HT1080 (cell line): ENCODE measurements at regions not wholly inside any gene's neighbourhood (a gene's known extent, or its start where the extent isn't known, plus 50 kb on each side); places are given as distances from the start of the nearest gene placed in this dataset.
"Not testable (repeated sequence)": the region's sequence is repeated elsewhere in the genome, so short reads cannot be mapped to it uniquely, and the experiment has no call there.

Source experiments
- DNase-seq: peaks from one replicate; pipeline ENCODE4 v3.0.0-alpha.2; 2015; ENCODE audit warnings: low read depth

DNA sequence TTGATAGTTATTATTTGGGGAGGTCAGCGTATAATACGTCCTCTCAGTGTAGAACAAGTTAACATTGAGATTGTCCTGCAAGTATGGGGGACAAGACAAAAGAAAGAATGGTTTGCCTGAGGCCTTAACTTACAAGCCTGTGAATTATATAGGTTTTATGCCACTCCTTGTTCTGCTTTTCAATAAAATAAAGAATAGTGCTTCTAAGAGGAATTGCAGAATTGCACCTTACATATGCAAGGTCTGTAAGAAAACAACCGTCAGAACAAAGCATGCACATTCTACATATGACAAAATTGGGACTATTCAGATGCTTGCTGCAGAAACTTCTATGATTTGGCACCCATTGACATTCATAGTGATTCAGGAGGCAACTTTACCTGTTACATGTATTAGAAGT is 785.0 kb downstream of the NR4A2 start:
- no peak for DNase-seq

DNA sequence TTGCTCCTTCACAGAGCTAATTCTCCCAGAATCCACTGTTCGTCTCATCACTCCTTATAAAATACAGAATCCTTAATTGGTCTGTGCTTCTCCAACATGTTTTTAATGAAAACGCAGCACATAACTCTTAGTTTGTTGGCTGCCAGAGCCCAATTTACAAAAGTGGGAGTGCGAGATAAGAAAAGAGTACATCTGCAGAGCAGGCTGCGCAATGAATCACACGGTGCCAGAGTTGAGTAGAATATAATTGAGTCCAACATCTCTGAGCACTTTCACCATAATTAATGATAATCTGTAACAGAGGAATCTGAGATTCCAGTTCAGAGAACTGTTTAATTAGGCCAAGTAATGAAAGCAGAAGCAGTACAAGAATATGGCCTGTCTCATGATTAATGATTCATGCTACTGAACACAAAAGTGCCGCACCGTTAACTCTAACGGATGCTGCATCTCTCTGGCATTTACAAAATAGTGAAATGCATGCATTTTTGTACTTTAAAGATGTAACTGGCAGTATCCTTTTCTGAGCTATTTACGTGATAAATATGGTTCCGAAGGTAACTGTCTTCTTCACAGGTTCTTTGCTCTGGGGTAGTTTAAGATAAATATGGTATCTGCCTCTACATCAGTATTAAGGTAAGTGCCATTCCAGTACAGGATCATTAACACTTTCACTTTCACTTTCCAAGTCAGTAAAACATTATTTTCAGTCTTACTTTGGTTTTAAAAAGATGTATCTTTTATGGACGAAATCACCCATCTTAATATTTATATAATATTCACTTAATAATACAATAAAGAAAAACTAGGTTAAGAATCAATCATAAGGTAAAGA is 785.6 kb downstream of the NR4A2 start:
- DNase-seq = no peak

DNA sequence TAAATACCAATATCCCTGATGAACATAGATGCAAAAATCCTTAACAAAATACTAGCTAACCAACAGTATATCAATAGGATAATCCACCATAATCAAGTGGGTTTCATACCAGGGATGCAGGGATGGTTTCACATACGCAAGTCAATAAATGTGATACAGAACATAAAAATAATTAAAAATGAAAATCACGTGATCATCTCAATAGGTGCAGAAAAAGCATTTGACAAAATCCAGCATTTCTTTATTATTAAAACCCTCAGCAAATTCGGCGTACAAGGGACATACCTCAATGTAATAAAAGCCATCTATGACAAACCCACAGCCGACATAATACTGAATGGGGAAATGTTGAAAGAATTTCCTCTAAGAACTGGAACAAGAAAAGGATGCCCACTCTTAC is 793.5 kb downstream of the NR4A2 start:
- DNase-seq = not testable (repeated sequence)

DNA sequence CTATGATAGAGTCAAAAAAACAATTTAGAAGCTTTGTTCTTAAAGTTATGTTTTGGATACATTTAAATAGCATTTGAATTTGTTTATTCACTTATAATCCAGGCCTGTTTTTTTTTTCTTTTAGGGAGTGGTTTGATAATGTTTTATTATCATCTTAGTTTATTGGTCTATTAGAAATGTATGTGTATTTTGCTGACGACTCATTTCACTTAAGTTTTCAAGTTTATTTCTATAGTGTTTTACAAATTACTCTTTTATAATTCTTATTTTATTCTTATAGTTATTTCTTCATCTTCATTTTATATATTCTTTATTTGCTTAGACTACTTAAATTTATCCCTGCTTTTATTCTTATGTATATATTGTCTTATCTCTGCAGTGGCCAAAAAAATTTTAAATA is 804.5 kb downstream of the NR4A2 start:
- no peak for DNase-seq

DNA sequence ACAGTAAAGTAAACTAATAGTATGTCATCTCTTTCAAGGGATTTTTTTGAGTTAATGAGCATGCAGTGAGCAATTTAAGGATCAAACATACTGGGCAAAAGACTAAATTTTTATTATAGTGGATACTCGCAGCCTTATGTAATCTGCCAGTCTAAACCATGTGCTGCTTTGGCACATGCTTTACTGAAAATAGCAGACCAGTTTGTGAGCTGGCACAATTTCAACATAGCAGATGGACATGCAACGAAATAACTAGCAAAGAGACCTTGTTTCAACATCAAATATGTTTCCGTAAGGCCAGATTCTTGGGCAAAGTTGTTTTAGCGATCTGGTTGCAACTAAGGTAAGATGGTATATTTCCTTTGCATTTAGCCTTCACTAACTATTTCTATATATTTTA is 807.3 kb downstream of the NR4A2 start:
- DNase-seq = no peak

DNA sequence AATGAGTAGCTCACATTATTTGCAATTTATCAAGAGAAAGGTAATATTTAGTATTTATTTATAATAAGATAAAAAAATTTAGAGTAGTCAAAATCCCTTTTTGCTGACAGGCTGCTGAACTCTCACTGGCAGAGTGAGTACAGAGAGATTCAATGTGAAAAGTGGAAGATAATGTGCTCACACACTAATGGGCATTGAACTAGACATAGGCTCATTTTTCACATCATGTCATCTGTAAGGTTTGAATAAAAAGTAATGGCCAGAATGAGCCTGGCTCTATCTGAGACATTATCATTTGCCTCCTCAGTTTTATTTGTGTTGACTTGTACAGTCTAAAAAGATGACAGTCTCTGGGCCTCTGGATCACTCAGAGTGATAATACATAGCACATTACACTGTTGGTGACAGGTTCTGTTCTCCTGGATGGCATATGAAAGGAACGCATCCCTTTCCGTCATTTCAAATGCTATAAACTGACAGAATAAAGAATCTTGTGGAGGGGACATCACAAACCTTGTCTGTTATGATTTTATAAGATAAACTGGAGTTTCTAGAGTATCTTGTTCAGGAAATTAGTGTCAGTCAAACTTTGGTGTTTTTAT is 812.9 kb downstream of the NR4A2 start:
- no peak for DNase-seq

DNA sequence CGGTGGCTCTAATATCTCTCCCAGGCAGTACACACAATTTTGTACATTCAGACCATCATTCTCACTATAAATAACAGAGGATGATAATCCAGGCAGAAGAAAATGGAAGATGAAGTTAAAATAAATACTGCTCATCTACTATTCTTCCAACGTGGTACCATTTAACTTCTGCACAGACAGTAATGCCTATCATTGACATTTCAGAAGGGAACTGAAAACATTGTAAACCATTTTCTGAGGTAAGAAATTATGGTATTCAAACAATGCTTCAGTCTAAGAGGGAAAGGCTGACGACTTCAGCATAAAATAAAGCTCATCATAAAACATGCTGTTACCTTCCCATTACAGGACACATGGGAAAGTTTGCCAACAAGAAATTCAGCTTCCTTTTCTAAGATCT is 814.4 kb downstream of the NR4A2 start:
- no peak for DNase-seq

DNA sequence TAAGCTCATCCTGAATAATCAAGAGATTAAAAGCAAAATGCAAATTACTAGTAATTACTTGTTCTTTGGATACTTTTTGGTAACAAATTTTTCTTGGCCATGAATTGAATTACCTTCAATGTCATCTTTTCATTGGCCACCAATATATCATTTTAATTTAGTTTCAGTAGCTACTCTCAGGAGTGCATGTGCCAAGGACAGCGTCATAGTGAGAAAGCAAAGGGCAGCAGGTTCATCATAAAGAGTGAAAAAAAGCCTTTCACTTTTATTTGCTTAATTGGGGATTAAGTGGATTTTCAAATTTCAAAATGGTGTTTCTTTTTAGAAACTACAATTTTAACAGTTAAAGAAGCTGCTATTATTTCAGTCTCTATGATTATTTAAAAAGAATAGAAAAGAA is 815.2 kb downstream of the NR4A2 start:
- DNase-seq = no peak

DNA sequence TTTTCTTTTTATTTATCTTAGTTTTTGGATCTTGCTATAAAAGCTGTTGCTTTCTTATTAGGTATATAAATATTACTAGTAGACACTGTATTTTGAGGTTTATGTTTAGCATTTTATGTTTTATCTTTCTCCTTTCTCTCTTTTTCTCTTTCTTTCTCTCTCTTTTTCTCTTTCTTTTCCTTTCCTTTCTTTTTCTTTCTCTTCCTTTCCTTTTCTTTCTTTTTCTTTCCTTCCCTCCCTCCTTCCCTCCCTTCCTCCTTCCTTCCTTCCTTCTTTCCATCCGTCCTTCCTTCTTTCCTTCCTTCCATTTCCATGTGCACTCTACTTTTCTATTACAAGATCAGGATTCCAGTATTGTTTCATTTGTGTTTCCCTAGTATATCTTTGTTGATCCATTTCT is 814.8 kb downstream of the KCNJ3 start:
- DNase-seq = no peak

DNA sequence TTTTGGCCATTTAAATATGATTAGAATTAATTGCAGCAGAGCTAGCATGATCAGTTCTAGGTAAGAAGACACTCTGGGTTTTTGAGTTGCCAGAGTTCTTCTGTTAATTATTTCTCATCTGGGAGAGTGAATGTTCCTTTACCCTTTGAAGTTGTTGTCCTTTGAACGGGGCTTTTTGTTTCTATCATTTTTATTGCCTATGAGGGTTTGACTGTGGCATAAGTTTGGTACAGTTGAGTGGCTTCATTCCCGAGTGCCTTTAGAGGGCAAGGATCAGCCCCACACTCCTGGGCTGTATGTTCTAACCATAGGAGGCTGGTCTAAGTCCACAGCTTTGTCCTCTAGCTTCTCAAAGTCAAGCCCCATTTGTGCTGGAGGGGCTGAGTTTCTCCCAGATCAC is 804.3 kb downstream of the KCNJ3 start:
- no peak for DNase-seq

DNA sequence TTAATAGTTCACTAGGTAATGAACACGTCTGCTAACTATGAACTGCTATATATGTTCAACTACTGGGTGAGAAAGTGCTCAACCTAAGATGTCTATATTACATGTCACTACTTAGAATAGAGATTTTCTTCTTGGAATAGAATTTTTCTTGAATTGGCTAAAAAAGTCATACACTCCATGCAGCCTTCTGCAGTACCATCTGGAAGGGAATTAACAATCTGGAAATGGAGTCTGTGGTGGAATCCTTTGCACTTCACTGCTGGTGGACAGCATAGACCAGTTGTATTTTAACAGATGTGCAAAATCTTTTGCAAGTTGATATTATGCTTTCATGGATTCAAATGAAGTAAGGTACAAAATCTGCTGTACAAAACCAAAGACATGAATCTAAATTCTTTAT is 799.6 kb downstream of the KCNJ3 start:
- DNase-seq = no peak

DNA sequence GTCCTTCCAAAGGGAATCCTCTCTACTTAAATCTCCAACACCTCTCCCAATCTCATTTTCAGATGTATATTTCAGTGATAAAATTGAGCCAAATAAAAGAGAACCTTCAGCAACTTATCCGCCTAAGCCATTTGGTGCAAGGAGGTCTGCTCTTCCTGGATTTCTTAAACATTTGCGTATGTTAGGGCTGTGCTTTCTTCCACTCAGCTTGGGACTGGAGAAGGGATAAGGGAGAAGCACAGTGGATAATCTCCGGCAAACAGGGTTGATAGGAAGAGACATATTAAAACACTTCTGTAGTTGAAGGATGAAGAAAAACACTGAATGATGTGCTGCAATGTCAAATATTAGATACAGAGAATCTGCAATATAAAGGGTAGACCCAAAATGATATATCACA is 796.2 kb downstream of the KCNJ3 start:
- no peak for DNase-seq

DNA sequence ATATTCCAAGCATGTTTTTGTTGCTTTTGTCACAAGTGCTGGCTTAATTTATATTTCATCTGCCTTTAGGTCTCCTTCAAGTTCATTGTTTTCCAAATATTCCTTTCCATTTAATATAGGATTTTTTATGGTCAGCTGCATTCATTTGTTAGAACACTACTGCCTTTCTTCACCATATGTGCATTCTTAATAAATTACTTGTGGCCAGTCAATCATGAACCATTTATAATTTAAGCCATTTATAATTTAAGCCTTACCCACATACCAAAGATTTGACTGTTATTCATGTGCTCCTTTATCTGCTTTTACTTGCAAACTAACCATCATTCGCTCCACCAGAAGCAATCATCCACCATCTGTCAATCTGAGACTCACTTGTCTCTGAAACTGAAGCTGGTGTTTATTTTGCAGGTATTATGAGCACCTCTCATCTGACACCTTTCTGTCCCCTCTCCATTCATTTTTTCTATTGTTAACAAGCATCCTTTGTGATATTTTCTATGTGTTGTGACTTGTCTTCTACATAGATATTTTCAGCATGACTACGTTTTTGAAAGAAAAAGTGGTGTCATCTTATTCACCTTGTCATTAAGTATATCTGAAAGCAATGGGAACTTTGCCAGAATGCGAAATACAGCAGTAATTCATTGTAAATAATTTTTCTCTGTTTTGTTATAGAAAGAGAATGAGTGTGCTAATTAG is 786.8 kb downstream of the KCNJ3 start:
- no peak for DNase-seq

DNA sequence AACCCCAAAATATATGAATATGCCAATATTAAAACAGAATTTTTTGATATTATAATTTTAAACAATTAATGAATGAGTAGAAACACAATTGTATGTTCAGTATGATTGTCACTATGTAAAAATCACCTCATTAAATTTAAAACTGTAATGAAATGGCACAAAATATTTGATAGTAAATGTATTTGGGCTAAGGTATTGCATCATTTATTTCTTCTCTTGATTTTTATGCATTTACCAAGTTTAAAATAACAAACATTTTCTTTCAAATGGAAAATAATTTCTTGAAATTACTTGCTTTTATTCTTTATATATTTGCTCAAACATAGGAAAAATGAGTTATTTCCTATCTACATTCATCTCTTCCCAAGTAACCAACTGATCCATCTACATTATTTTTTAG is 782.6 kb downstream of the KCNJ3 start:
- DNase-seq = no peak

DNA sequence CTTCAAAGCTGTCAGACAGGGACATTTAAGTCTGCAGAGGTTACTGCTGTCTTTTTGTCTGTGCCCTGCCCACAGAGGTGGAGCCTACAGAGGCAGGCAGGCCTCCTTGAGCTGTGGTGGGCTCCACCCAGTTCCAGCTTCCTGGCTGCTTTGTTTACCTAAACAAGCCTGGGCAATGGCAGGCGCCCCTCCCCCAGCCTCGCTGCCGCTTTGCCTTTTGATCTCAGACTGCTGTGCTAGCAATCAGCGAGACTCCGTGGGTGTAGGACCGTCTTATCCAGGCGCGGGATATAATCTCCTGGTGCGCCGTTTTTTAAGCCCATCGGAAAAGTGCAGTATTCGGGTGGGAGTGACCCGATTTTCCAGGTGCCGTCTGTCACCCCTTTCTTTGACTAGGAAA is 773.5 kb downstream of the KCNJ3 start:
- not testable (repeated sequence) for DNase-seq

DNA sequence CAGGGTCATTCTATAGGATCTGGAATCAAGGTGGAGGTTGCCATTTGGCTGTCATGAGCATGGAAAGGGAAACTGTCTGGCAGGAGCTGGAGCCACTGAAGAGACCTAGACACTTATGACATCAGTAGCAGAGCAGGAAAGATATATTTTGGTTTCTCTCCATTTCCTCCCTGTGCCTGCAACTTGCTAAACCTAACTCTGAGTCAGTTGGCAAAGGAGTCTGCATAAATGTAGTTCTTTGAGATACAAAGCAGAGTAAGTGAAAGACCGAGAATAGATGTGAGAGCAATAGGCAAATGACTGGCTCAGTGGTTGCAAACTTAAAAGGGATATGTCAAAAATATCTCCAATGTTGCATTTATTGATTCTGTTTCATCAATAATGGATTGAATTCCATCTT is 757.7 kb downstream of the KCNJ3 start:
- peak; percentile 52 for DNase-seq

DNA sequence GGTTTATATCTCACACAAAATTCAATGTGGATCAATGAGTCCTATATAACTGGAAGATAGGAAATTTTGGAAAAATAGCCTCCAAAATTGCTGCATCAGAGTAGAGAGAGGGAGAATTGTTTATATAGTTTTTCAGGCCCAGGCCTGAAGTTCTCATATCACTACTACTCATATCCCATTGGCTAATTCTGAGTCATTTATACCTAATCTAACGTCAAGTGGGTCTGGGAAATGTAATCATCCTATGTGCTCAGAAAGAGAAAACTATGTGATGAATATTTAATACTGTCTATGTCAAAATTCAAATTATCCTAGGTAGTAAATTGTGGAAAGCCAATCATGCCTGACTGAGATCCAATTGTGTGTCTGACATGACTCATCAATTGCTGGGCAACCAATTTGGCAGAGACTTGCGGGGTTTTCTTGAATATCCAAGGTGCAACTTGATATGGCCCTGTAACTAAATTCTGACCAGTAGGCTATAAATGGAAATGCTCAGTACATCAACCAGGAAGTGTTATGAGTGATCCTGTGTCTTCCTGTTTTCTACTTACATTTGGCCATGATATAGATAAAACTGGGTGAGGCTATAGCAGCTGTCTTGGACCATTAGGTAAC is 744.4 kb downstream of the KCNJ3 start:
- peak; percentile 92 for DNase-seq

DNA sequence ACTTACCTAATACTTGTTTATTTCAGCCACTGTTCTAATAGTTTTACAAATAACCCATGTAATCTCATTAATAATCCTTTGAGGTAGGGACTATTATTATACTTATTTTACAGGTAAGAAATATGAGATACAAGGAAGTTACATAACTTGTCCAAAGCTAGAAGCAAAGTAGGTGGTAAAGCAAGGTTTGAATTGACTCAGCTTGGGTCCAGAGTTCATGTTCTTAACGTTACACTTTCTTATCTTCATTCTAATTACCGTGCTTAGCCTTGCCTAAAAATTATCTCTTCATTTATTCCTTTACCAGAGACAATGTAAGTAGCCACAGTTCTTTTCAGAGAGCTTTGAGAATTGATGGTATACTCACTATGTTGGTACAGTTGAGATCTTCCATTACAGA is 743.6 kb downstream of the KCNJ3 start:
- DNase-seq = no peak

DNA sequence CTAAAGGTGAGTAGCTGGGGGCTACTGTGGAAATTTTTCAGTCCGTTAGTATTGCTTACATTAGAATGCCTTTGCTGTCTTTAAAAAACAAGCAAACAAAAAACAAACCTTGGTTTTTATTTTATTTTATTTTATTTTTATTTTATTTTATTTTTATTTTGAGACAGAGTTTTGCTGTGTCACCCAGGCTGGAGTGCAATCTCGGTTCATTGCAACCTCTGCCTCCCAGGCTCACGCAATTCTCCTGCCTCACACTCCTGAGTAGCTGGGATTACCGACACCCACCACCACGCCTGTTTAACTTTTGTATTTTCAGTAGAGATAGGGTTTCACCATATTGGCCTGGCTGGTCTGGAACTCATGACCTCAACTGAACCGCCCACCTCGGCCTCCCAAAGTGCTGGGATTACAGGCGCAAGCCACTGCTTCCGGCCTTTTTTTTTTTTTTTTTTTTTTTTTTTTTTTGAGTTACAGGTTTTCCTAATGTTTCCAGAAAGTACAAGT is 732.6 kb downstream of the KCNJ3 start:
- DNase-seq = no peak

DNA sequence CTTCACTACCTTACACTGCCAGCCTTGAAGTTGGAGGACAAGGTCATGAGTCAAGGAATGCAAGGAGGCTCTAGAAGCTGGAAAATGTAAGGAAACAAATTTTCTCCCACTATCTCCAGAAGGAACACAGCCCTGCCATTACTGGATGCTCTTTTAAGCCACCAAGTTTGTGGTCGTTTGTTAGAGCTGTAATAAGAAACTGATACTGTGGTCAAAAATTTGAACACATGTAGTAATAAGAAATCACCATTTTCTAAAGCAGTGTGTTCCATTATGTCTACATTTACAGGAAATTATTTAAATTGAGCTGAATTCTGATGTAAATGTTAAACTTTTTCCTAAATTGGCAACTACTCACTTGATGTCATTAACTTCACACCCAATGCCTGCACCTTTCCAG is 729.0 kb downstream of the KCNJ3 start:
- no peak for DNase-seq

DNA sequence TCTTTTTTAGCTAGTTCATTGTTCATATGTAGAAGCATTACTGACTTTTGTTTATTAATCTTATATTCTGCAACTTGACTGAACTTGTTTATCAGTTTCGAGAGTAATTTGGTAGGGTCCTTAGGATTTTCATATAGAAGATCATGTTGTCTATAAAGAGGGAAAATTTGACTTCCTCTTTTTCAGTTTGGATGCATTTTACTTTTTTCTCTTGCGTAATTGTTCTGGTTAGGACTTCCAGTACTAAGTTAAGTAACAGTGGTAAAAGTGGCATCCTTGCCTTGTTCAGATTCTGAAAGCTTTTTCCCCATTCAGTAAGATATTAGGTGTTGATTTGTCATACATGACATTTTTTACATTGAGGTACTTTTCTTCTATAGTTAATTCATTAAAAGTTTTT is 726.0 kb downstream of the KCNJ3 start:
- DNase-seq = no peak

DNA sequence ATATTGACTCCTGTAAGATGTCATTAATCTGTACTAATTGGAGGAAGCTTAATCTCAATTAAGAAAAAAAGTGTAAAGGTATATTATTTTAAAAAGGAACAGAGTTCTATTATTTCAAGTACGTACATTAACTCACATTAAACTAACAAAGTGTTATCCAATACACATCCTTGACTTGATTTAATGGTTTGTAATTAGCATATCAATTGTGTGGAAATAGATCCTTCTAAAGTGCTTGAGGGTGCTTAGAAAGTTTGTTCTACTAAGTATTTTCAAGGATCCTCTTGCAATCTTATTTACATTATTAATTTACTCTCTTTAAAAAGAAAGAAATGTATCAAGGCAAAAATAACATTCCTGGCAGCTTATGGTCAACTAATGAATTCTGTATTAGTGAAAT is 720.3 kb downstream of the KCNJ3 start:
- DNase-seq = no peak
